Astrocyte (in vitro differentiated cells and primary cell): ENCODE measurements at regions not wholly inside any gene's neighbourhood (a gene's known extent, or its start where the extent isn't known, plus 50 kb on each side); places are given as distances from the start of the nearest gene placed in this dataset.

Experiments used
- DNase-seq: peaks from one replicate; pipeline ENCODE4 v3.0.0-alpha.2; 2010; ENCODE audit warnings: low read depth
- FAIRE-seq: peaks from 2 replicates; lab custom pipeline; 2011; peaks lifted over from hg19 to GRCh38; lab: Jason Lieb, UNC
- H2AFZ ChIP-seq: 2 replicates; pipeline ENCODE4 v1.6.0; 2012; ENCODE audit warnings: low read depth, low read length, inconsistent platforms
- H3K27ac ChIP-seq: 2 replicates; pipeline ENCODE4 v1.5.1; 2011; ENCODE audit warnings: low read depth, low read length, inconsistent platforms
- H3K27me3 ChIP-seq: 2 replicates; pipeline ENCODE4 v1.6.0; 2011; ENCODE audit warnings: low read length, inconsistent platforms; ENCODE audit not compliant: insufficient read depth
- H3K36me3 ChIP-seq: 2 replicates; pipeline ENCODE4 v1.5.1; 2011; ENCODE audit warnings: low read length, inconsistent platforms; ENCODE audit not compliant: insufficient read depth
- H3K4me1 ChIP-seq: 2 replicates; pipeline ENCODE4 v1.5.1; 2011; ENCODE audit warnings: low read length, inconsistent platforms; ENCODE audit not compliant: insufficient read depth
- H3K4me2 ChIP-seq: 2 replicates; pipeline ENCODE4 v1.6.0; 2012; ENCODE audit warnings: low read length, inconsistent platforms
- H3K4me3 ChIP-seq: 2 replicates; pipeline ENCODE4 v1.5.1; 2011; ENCODE audit warnings: low read depth, mild to moderate bottlenecking, low read length, inconsistent platforms; ENCODE audit not compliant: insufficient read depth
- H3K79me2 ChIP-seq: 2 replicates; pipeline ENCODE4 v1.6.0; 2012; ENCODE audit warnings: mild to moderate bottlenecking, low read length, inconsistent platforms; ENCODE audit not compliant: insufficient read depth
- H3K9ac ChIP-seq: 2 replicates; pipeline ENCODE4 v1.6.0; 2012; ENCODE audit warnings: mild to moderate bottlenecking, low read length, inconsistent platforms
- H3K9me3 ChIP-seq: 2 replicates; pipeline ENCODE4 v1.5.1; 2012; ENCODE audit warnings: low read depth, mild to moderate bottlenecking, low read length, inconsistent platforms; ENCODE audit not compliant: insufficient read depth
- H4K20me1 ChIP-seq: 2 replicates; pipeline ENCODE4 v1.6.0; 2012; ENCODE audit warnings: low read length, inconsistent platforms; ENCODE audit not compliant: insufficient read depth
- H3K27ac Mint-ChIP-seq: one replicate; pipeline ENCODE4 v1.8.0; 2021; ENCODE audit warnings: mild to moderate bottlenecking, mixed read lengths; ENCODE audit not compliant: unreplicated experiment
- H3K27me3 Mint-ChIP-seq: one replicate; pipeline ENCODE4 v1.8.0; 2021; ENCODE audit warnings: low read depth, mixed read lengths; ENCODE audit not compliant: unreplicated experiment
- H3K36me3 Mint-ChIP-seq: one replicate; pipeline ENCODE4 v1.8.0; 2021; ENCODE audit warnings: low read depth, mixed read lengths; ENCODE audit not compliant: unreplicated experiment
- H3K4me1 Mint-ChIP-seq: one replicate; pipeline ENCODE4 v1.8.0; 2021; ENCODE audit warnings: low read depth, mixed read lengths; ENCODE audit not compliant: unreplicated experiment
- H3K4me3 Mint-ChIP-seq: one replicate; pipeline ENCODE4 v1.8.0; 2021; ENCODE audit warnings: mild to moderate bottlenecking, moderate library complexity, mixed read lengths; ENCODE audit not compliant: unreplicated experiment
- H3K9me3 Mint-ChIP-seq: one replicate; pipeline ENCODE4 v1.8.0; 2021; ENCODE audit warnings: mild to moderate bottlenecking, mixed read lengths; ENCODE audit not compliant: unreplicated experiment
- EZH2 ChIP-seq: IDR thresholded peaks from 2 replicates; pipeline ENCODE4 v1.6.1; 2012; ENCODE audit warnings: mild to moderate bottlenecking, low read length, inconsistent platforms; ENCODE audit not compliant: insufficient read depth
- TF ChIP-seq, protein P1 (sequence below): IDR thresholded peaks from 2 replicates; pipeline ENCODE4 v1.5.1; 2011; ENCODE audit warnings: low read depth, mild to moderate bottlenecking, inconsistent platforms, low read length, moderate library complexity; ENCODE audit not compliant: insufficient read depth

DNA sequence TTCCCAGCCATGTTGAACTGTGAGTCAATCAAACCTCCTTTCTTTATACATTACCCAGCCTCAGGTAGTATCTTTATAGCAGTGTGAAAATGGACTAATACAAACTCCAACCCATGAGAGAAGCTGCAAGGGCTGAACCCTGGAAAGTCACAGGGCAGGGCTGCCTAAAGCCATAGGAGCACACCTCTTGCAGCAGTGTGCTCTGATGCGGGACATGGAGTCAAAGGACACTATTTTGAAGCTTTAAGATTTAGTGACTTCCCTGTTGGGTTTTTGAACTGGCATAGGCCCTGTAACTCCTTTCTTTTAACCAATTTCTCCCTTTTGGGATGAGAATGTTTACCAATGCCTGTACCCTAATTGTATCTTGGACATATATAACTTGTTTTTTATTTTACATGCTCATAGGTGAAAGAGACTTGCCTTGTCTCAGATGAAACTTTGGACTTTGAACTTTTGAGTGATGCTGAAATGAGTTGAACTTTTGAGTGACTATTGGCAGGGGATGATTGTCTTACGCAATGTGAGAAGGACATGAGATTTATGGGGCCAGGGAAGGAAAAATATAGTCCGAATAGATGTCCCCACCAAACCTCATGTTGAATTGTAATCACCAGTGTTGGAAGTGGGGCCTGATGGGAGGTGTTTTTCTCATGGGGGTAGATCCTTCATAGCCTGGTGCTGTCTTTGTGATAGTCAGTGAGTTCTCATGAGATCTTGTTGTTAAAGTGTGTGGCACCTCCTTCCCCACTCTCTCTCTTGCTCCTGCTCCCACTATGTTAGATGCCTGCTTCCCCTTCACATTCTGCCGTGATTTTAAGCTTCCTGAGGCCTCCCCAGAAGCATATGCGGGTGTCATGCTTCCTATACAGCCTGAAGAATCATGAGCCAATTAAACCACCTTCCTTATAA, 159.5 kb upstream of the SPEF2 start:
- H3K4me3 Mint-ChIP-seq, result no peak overlapping the region
- H3K9me3 Mint-ChIP-seq, result peaks cover 9% of the 10 kb centered on the region
- H3K4me1 ChIP-seq, result no peaks in the 10 kb centered on the region
- no peaks in the 10 kb centered on the region for H3K27me3 Mint-ChIP-seq
- no peak overlapping the region for H3K4me3 ChIP-seq
- H3K4me1 Mint-ChIP-seq, result peaks cover 2% of the 10 kb centered on the region
- H2AFZ ChIP-seq, result no peak overlapping the region
- no peaks in the 10 kb centered on the region for H3K27me3 ChIP-seq
- no peaks in the 10 kb centered on the region for H3K79me2 ChIP-seq
- no peak for FAIRE-seq
- no peak overlapping the region for H3K4me2 ChIP-seq
- DNase-seq, result no peak
- H3K27ac ChIP-seq, result no peak overlapping the region
- H3K27ac Mint-ChIP-seq, result no peak overlapping the region
- no peaks in the 10 kb centered on the region for H3K9me3 ChIP-seq
- no peak overlapping the region for H3K9ac ChIP-seq
- no peaks in the 10 kb centered on the region for H4K20me1 ChIP-seq
- H3K36me3 Mint-ChIP-seq, result peaks cover 2% of the 10 kb centered on the region
- no peaks in the 10 kb centered on the region for H3K36me3 ChIP-seq
- TF ChIP-seq, protein P1, sequence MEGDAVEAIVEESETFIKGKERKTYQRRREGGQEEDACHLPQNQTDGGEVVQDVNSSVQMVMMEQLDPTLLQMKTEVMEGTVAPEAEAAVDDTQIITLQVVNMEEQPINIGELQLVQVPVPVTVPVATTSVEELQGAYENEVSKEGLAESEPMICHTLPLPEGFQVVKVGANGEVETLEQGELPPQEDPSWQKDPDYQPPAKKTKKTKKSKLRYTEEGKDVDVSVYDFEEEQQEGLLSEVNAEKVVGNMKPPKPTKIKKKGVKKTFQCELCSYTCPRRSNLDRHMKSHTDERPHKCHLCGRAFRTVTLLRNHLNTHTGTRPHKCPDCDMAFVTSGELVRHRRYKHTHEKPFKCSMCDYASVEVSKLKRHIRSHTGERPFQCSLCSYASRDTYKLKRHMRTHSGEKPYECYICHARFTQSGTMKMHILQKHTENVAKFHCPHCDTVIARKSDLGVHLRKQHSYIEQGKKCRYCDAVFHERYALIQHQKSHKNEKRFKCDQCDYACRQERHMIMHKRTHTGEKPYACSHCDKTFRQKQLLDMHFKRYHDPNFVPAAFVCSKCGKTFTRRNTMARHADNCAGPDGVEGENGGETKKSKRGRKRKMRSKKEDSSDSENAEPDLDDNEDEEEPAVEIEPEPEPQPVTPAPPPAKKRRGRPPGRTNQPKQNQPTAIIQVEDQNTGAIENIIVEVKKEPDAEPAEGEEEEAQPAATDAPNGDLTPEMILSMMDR, result no peak
- TF ChIP-seq EZH2, result no peak

DNA sequence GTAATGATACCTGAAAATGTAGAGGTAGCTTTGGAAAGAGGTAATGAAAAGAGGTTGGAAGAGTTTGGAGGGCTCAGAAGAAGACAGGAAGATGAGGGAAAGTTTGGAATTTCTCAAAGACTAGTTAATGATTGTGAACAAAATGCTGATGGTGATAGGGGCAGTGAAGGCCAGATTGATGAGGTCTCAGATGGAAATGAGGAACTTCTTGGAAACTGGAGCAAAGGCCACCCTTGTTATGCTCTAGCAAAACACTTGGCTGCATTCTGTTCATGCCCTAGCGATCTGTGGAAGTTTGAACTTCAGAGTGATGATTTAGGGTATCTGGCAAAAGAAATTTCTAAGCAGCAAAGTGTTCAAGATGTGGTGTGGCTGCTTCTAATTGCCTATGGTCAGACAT, 161.2 kb upstream of the SPEF2 start:
- H3K4me1 ChIP-seq, result no peaks in the 10 kb centered on the region
- FAIRE-seq, result no peak
- TF ChIP-seq EZH2, result no peak
- TF ChIP-seq, protein P1, result no peak

DNA sequence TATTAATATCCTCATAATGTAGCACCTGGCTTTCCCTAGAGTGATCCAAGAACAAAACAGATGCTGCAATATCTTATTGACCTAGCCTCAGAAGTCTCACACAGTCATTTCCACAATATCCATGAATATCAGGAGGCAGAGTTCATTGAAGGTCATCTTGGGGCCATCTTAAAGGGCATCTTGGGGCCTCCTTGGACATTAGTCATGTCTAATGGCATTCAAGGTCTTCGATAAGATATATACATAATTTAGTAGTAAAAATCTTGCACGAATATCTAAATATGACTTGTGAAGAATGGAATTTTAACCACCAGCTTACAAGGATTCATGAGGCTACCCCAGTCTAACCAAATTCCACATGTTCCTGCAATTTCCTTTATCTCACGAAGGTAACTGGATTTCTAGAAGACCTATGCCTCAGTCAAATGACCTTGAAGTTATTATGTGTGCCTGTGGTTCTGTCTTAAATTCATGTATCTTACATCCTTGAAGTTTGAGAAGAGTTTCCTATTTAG, 163.6 kb upstream of the SPEF2 start:
- H3K4me1 ChIP-seq, result no peaks in the 10 kb centered on the region
- DNase-seq, result no peak
- no peak overlapping the region for H3K9ac ChIP-seq
- FAIRE-seq, result no peak
- H3K27me3 ChIP-seq, result no peaks in the 10 kb centered on the region
- H3K27ac Mint-ChIP-seq, result no peak overlapping the region
- no peaks in the 10 kb centered on the region for H3K36me3 ChIP-seq
- no peaks in the 10 kb centered on the region for H4K20me1 ChIP-seq
- no peaks in the 10 kb centered on the region for H3K4me1 Mint-ChIP-seq
- no peak overlapping the region for H3K4me3 Mint-ChIP-seq
- no peaks in the 10 kb centered on the region for H3K79me2 ChIP-seq
- no peaks in the 10 kb centered on the region for H3K9me3 ChIP-seq
- no peak overlapping the region for H3K4me2 ChIP-seq
- no peak overlapping the region for H3K27ac ChIP-seq
- TF ChIP-seq, protein P1, result no peak
- TF ChIP-seq EZH2, result no peak
- no peaks in the 10 kb centered on the region for H3K27me3 Mint-ChIP-seq
- H3K4me3 ChIP-seq, result no peak overlapping the region
- peaks cover 9% of the 10 kb centered on the region for H3K9me3 Mint-ChIP-seq
- peaks cover 2% of the 10 kb centered on the region for H3K36me3 Mint-ChIP-seq
- no peak overlapping the region for H2AFZ ChIP-seq

More for the DNA sequence above, 161.2 kb upstream of the SPEF2 start:
- H3K36me3 Mint-ChIP-seq, result peaks cover 2% of the 10 kb centered on the region
- H3K4me3 Mint-ChIP-seq, result no peak overlapping the region
- H4K20me1 ChIP-seq, result no peaks in the 10 kb centered on the region
- no peaks in the 10 kb centered on the region for H3K36me3 ChIP-seq
- H3K4me1 Mint-ChIP-seq, result peaks cover 2% of the 10 kb centered on the region
- no peak for DNase-seq
- no peaks in the 10 kb centered on the region for H3K27me3 Mint-ChIP-seq
- no peaks in the 10 kb centered on the region for H3K9me3 ChIP-seq
- no peak overlapping the region for H2AFZ ChIP-seq
- no peak overlapping the region for H3K4me2 ChIP-seq
- no peak overlapping the region for H3K9ac ChIP-seq
- no peak overlapping the region for H3K4me3 ChIP-seq
- H3K79me2 ChIP-seq, result no peaks in the 10 kb centered on the region
- no peak overlapping the region for H3K27ac ChIP-seq
- H3K27ac Mint-ChIP-seq, result no peak overlapping the region
- H3K27me3 ChIP-seq, result no peaks in the 10 kb centered on the region
- peaks cover 9% of the 10 kb centered on the region for H3K9me3 Mint-ChIP-seq
